ENCODE measurements at regions not wholly inside any gene's neighbourhood (a gene's known extent, or its start where the extent isn't known, plus 50 kb on each side); places are given as distances from the start of the nearest gene placed in this dataset.
"Not testable (repeated sequence)": the region's sequence is repeated elsewhere in the genome, so short reads cannot be mapped to it uniquely, and the experiment has no call there.

GRCh38 chr6:81381382-81381916, 371.0 kb downstream of the TENT5A start:
- no peaks in the 10 kb centered on the region for H3K4me1 ChIP-seq (ENCODE audit: insufficient read depth, low read length)
- H3K4me3 ChIP-seq (ENCODE audit: low read length), result no peak overlapping the region
- H3K9ac ChIP-seq (ENCODE audit: low read depth, low read length), result no peak overlapping the region
- H3K27ac ChIP-seq (ENCODE audit: low read length), result no peak overlapping the region
- H3K36me3 ChIP-seq (ENCODE audit: insufficient read depth, low read depth, low read length), result no peaks in the 10 kb centered on the region
- no peaks in the 10 kb centered on the region for H3K9me3 ChIP-seq (ENCODE audit: insufficient read depth, low read depth, low read length)
- no peaks in the 10 kb centered on the region for H3K27me3 ChIP-seq (ENCODE audit: insufficient read depth, low read length)

DNA sequence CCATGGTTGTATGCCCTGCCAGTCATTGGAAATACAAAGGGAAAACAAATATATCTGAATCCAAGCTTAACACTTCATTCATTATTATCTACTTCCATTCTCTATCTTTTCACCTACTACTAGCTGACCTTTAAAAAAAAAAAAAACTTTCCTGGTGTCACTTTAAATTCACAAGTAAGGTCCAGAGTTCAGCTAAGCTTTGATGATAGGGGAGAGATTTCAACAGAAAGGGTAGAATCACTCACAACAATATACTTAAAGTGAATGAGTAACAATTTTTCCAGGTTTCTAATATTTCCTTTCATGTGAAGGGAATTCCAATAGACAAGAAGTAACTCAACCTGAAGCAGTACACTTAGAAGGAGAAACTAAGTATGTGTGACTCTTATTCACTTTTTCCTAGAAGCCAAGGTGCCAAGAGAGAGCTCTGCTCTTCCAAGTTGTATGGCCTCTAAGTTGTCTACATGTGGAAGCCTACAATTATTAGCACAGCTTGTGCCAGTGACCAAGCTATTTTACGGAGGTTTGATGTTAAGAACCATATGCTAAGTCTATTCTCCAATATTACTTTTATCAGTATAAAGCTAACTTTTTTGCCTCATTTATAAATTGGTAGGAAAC, 371.7 kb downstream of the TENT5A start:
- Histone ChIP-seq H3K36me3 (ENCODE audit: insufficient read depth, low read depth, low read length) (no peaks in the 10 kb centered on the region), H3K9ac (ENCODE audit: low read depth, low read length) (no peak overlapping the region), H3K27ac (ENCODE audit: low read length) (no peak overlapping the region), H3K4me1 (ENCODE audit: insufficient read depth, low read length) (no peaks in the 10 kb centered on the region), H3K4me3 (ENCODE audit: low read length) (no peak overlapping the region), H3K27me3 (ENCODE audit: insufficient read depth, low read length) (no peaks in the 10 kb centered on the region), H3K9me3 (ENCODE audit: insufficient read depth, low read depth, low read length) (no peaks in the 10 kb centered on the region)

DNA sequence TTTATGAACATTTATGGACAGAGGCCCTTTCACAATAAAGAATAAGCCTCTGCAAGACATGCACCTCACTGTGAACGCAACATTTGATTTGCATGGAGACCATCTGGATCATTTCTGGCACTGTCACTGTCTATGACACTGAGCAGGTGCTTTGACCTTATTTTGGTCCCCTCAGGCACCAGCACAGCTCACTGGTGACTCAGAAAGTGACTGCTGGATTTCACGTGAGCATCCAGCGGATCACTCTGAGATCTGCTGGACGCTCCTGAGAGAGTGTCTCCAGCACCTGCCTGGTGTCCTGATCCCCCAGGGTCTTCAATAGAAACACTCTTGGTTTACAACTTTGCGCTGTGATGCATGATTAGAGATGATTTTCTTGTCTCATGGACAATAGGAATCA, 375.7 kb downstream of the TENT5A start:
- no peaks in the 10 kb centered on the region for H3K36me3 ChIP-seq (ENCODE audit: insufficient read depth, low read depth, low read length)
- H3K4me1 ChIP-seq (ENCODE audit: insufficient read depth, low read length), result no peaks in the 10 kb centered on the region
- no peaks in the 10 kb centered on the region for H3K9me3 ChIP-seq (ENCODE audit: insufficient read depth, low read depth, low read length)
- no peak overlapping the region for H3K27ac ChIP-seq (ENCODE audit: low read length)
- H3K4me3 ChIP-seq (ENCODE audit: low read length), result no peak overlapping the region
- H3K9ac ChIP-seq (ENCODE audit: low read depth, low read length), result no peak overlapping the region
- H3K27me3 ChIP-seq (ENCODE audit: insufficient read depth, low read length), result no peaks in the 10 kb centered on the region

GRCh38 chr6:81373414-81373813, 379.1 kb downstream of the TENT5A start:
- no peaks in the 10 kb centered on the region for H3K9me3 ChIP-seq (ENCODE audit: insufficient read depth, low read depth, low read length)
- no peak overlapping the region for H3K27ac ChIP-seq (ENCODE audit: low read length)

DNA sequence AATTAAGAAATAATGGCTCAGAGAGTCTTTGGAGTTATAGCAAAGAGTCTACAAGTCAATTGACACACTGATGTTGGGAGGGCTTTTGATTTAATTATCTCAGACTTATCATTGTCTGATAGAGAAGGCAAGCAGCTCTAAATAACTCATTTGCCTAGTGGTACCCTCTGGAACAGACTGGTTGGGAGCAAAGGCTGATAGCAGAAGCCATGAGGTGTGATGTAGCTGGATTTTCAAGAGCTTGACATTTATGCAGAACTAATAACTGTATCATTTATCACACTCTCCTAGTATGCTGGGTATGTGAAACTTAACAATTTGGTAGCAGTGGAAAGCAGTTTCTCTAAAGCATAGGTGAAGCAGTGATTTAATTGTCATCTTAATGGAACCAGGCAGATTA, 380.6 kb downstream of the TENT5A start:
- Histone ChIP-seq H3K9me3 (ENCODE audit: insufficient read depth, low read depth, low read length) (no peaks in the 10 kb centered on the region), H3K4me1 (ENCODE audit: insufficient read depth, low read length) (no peaks in the 10 kb centered on the region), H3K9ac (ENCODE audit: low read depth, low read length) (no peak overlapping the region), H3K36me3 (ENCODE audit: insufficient read depth, low read depth, low read length) (no peaks in the 10 kb centered on the region), H3K27me3 (ENCODE audit: insufficient read depth, low read length) (no peaks in the 10 kb centered on the region), H3K27ac (ENCODE audit: low read length) (no peak overlapping the region), H3K4me3 (ENCODE audit: low read length) (no peak overlapping the region)

More at GRCh38 chr6:81373414-81373813, 379.1 kb downstream of the TENT5A start:
- H3K27me3 ChIP-seq (ENCODE audit: insufficient read depth, low read length), result no peaks in the 10 kb centered on the region
- H3K4me3 ChIP-seq (ENCODE audit: low read length), result no peak overlapping the region
- no peaks in the 10 kb centered on the region for H3K36me3 ChIP-seq (ENCODE audit: insufficient read depth, low read depth, low read length)
- H3K4me1 ChIP-seq (ENCODE audit: insufficient read depth, low read length), result no peaks in the 10 kb centered on the region
- H3K9ac ChIP-seq (ENCODE audit: low read depth, low read length), result no peak overlapping the region

- no peaks in the 10 kb centered on the region for H3K36me3 ChIP-seq (ENCODE audit: insufficient read depth, low read depth, low read length)
- no peak overlapping the region for H3K9ac ChIP-seq (ENCODE audit: low read depth, low read length)
- no peaks in the 10 kb centered on the region for H3K9me3 ChIP-seq (ENCODE audit: insufficient read depth, low read depth, low read length)
- H3K27ac ChIP-seq (ENCODE audit: low read length), result no peak overlapping the region
- no peaks in the 10 kb centered on the region for H3K27me3 ChIP-seq (ENCODE audit: insufficient read depth, low read length)
- no peak overlapping the region for H3K4me3 ChIP-seq (ENCODE audit: low read length)
- no peaks in the 10 kb centered on the region for H3K4me1 ChIP-seq (ENCODE audit: insufficient read depth, low read length)
Observed at GRCh38 chr6:81366972-81367371, 385.5 kb downstream of the TENT5A start.

- Histone ChIP-seq H3K36me3 (ENCODE audit: insufficient read depth, low read depth, low read length) (no peaks in the 10 kb centered on the region), H3K4me3 (ENCODE audit: low read length) (no peak overlapping the region), H3K27ac (ENCODE audit: low read length) (no peak overlapping the region), H3K9me3 (ENCODE audit: insufficient read depth, low read depth, low read length) (no peaks in the 10 kb centered on the region), H3K9ac (ENCODE audit: low read depth, low read length) (no peak overlapping the region), H3K4me1 (ENCODE audit: insufficient read depth, low read length) (no peaks in the 10 kb centered on the region), H3K27me3 (ENCODE audit: insufficient read depth, low read length) (no peaks in the 10 kb centered on the region)
Observed at GRCh38 chr6:81362246-81362645, 390.2 kb downstream of the TENT5A start.

GRCh38 chr6:81353262-81353661, 399.2 kb downstream of the TENT5A start:
- no peak overlapping the region for H3K4me3 ChIP-seq (ENCODE audit: low read length)
- H3K27ac ChIP-seq (ENCODE audit: low read length), result no peak overlapping the region
- H3K27me3 ChIP-seq (ENCODE audit: insufficient read depth, low read length), result no peaks in the 10 kb centered on the region
- H3K9me3 ChIP-seq (ENCODE audit: insufficient read depth, low read depth, low read length), result no peaks in the 10 kb centered on the region
- H3K36me3 ChIP-seq (ENCODE audit: insufficient read depth, low read depth, low read length), result no peaks in the 10 kb centered on the region
- no peak overlapping the region for H3K9ac ChIP-seq (ENCODE audit: low read depth, low read length)
- 0 out of 2 replicates have a peak, but pooled peaks cover 2% of the 10 kb centered on the region for H3K4me1 ChIP-seq (ENCODE audit: insufficient read depth, low read length)

DNA sequence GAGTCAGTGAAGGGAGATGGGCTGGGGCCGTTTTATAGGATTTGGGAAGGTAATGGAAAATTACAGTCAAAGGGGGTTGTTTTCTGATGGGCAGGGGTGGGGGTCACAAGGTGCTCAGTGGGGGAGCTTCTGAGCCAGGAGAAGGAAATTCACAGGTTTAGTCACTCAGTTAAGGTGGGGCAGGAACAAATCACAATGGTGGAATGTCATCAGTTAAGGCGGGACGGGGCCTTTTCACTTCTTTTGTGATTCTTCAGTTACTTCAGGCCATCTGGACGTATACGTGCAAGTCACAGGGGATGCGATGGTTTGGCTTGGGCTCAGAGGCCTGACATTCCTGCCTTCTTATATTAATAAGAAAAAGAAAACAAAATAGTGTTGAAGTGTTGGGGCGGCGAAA, 408.5 kb downstream of the TENT5A start:
- H3K27me3 ChIP-seq (ENCODE audit: insufficient read depth, low read length); H3K36me3 ChIP-seq (ENCODE audit: insufficient read depth, low read depth, low read length); H3K4me3 ChIP-seq (ENCODE audit: low read length); H3K9ac ChIP-seq (ENCODE audit: low read depth, low read length); H3K27ac ChIP-seq (ENCODE audit: low read length); H3K4me1 ChIP-seq (ENCODE audit: insufficient read depth, low read length); H3K9me3 ChIP-seq (ENCODE audit: insufficient read depth, low read depth, low read length): not testable (repeated sequence)

DNA sequence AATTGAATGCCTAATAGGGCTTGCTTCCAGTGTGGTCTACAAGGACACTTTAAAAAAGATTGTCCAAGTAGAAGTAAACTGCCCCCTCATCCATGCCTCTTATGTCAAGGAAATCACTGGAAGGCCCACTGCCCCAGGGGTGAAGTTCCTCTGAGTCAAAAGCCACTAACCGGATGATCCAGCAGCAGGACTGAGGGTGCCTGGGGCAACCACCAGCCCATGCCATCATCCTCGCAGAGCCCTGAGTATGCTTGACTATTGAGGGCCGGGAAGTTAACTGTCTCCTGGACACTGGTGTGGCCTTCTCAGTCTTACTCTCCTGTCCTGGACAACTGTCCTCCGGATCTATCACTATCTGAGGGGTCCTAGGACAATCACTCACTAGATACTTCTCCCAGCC, 411.5 kb downstream of the TENT5A start:
- H3K4me1 ChIP-seq (ENCODE audit: insufficient read depth, low read length), result no peaks in the 10 kb centered on the region
- H3K27me3 ChIP-seq (ENCODE audit: insufficient read depth, low read length), result no peaks in the 10 kb centered on the region
- H3K9ac ChIP-seq (ENCODE audit: low read depth, low read length), result no peak overlapping the region
- no peak overlapping the region for H3K27ac ChIP-seq (ENCODE audit: low read length)
- no peaks in the 10 kb centered on the region for H3K36me3 ChIP-seq (ENCODE audit: insufficient read depth, low read depth, low read length)
- H3K9me3 ChIP-seq (ENCODE audit: insufficient read depth, low read depth, low read length), result no peaks in the 10 kb centered on the region
- H3K4me3 ChIP-seq (ENCODE audit: low read length), result no peak overlapping the region

DNA sequence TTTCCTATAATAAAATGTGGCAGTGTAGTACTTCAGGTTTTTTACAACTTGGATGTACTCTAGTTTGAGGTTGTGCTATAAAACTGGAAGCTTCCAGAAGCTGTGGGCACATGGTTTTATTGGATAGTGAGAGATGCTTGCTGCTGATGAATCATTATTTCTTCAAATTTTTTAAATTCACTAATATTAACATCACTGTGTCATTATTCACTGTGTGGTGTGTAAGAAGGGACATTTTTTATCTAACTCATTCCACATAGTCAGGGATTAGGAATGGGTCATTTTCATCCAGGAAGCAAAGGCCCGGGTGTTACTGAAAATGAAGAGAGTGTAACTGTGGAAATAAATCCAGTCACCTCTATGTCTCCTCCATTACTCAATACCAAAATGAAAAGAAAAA, 421.0 kb downstream of the TENT5A start:
- no peak overlapping the region for H3K27ac ChIP-seq (ENCODE audit: low read length)
- no peaks in the 10 kb centered on the region for H3K4me1 ChIP-seq (ENCODE audit: insufficient read depth, low read length)
- no peaks in the 10 kb centered on the region for H3K27me3 ChIP-seq (ENCODE audit: insufficient read depth, low read length)
- no peaks in the 10 kb centered on the region for H3K36me3 ChIP-seq (ENCODE audit: insufficient read depth, low read depth, low read length)
- no peak overlapping the region for H3K4me3 ChIP-seq (ENCODE audit: low read length)
- no peak overlapping the region for H3K9ac ChIP-seq (ENCODE audit: low read depth, low read length)
- no peaks in the 10 kb centered on the region for H3K9me3 ChIP-seq (ENCODE audit: insufficient read depth, low read depth, low read length)

- Histone ChIP-seq H3K4me3 (ENCODE audit: low read length) (no peak overlapping the region), H3K36me3 (ENCODE audit: insufficient read depth, low read depth, low read length) (no peaks in the 10 kb centered on the region), H3K9ac (ENCODE audit: low read depth, low read length) (no peak overlapping the region), H3K4me1 (ENCODE audit: insufficient read depth, low read length) (no peaks in the 10 kb centered on the region), H3K27me3 (ENCODE audit: insufficient read depth, low read length) (no peaks in the 10 kb centered on the region), H3K27ac (ENCODE audit: low read length) (no peak overlapping the region), H3K9me3 (ENCODE audit: insufficient read depth, low read depth, low read length) (no peaks in the 10 kb centered on the region)
Observed at GRCh38 chr6:81328700-81329099, 423.8 kb downstream of the TENT5A start.
